ENCODE measurements at regions not wholly inside any gene's neighbourhood (a gene's known extent, or its start where the extent isn't known, plus 50 kb on each side); places are given as distances from the start of the nearest gene placed in this dataset.

GRCh38 chr7:26466007-26466406 lies 174.3 kb downstream of the SNX10 start:
- ChIA-PET POLR2A (no interaction called here), RAD21 (ENCODE audit: low non-redundant PET in 1 of 2, low total read pairs in 2 of 2, uncharacterized antibody in 2 of 2, unreplicated experiment in 2 of 2) (no interaction called here), CTCF (no interaction called here)
- H3K27ac ChIP-seq (ENCODE audit: low read depth, low read length): no peak overlapping the region
- no peaks in the 10 kb centered on the region for H3K36me3 ChIP-seq (ENCODE audit: control insufficient read depth in 1 of 2, insufficient read depth in 2 of 2, low read length in 2 of 2)
- no peak overlapping the region for H3K4me3 ChIP-seq (replicated peaks in 1 of 2; ENCODE audit: low read depth in 1 of 2, low read length in 2 of 2)
- H3K4me2 ChIP-seq (ENCODE audit: low read length): no peak overlapping the region
- peaks cover 17% of the 10 kb centered on the region; the same call in 1 of the 2 replicates for H3K27me3 ChIP-seq (ENCODE audit: insufficient read depth, low read length)
- intact Hi-C loops (cut with micrococcal nuclease): no loop called here
- H3K9ac ChIP-seq (ENCODE audit: low read length): no peak overlapping the region
- DNase-seq (ENCODE audit: low read depth, low spot score) (no peak), ATAC-seq (no peak)
- BruUV-seq (replicated peaks): no TSS peak
- no peaks in the 10 kb centered on the region for H3K79me2 ChIP-seq (ENCODE audit: insufficient read depth, low read length)
- no peak overlapping the region for H2AFZ ChIP-seq (ENCODE audit: low read depth, low read length, poor library complexity, severe bottlenecking)
- no peak for TF ChIP-seq SP1 (IDR thresholded peaks at IDR 0.05; ENCODE audit: low read depth)
- TF ChIP-seq TCF7L2 (IDR thresholded peaks at IDR 0.05; ENCODE audit: borderline replicate concordance, extremely low read depth, insufficient read depth, insufficient read length): no peak
- no peak for TF ChIP-seq FOSL1 (IDR thresholded peaks at IDR 0.05; ENCODE audit: low read depth)
- TF ChIP-seq SRF (IDR thresholded peaks at IDR 0.05; ENCODE audit: low read depth): no peak
- no peak for TF ChIP-seq ELF1 (IDR thresholded peaks at IDR 0.05; ENCODE audit: borderline replicate concordance, low read depth)
- TF ChIP-seq CEBPB (IDR thresholded peaks at IDR 0.05; ENCODE audit: low read depth): no peak
- no peak for TF ChIP-seq CBX3 (IDR thresholded peaks at IDR 0.05; ENCODE audit: low read depth)
- no peaks in the 10 kb centered on the region for H4K20me1 ChIP-seq (ENCODE audit: insufficient read depth)
- no peaks in the 10 kb centered on the region for H3K4me1 ChIP-seq (ENCODE audit: control insufficient read depth in 1 of 2, insufficient read depth in 2 of 2, low read length in 2 of 2)
- H3K9me3 ChIP-seq (ENCODE audit: control insufficient read depth in 1 of 2, insufficient read depth in 1 of 2, low read depth in 1 of 2, low read length in 2 of 2): no peaks in the 10 kb centered on the region
- no peaks in the 10 kb centered on the region for H3K9me2 ChIP-seq (ENCODE audit: insufficient read depth)

- DNase-seq (ENCODE audit: low read depth, low spot score) (no peak), ATAC-seq (no peak)
- Histone ChIP-seq H3K27me3 (ENCODE audit: insufficient read depth, low read length) (peaks cover 17% of the 10 kb centered on the region; the same call in 1 of the 2 replicates), H3K9me3 (ENCODE audit: control insufficient read depth in 1 of 2, insufficient read depth in 1 of 2, low read depth in 1 of 2, low read length in 2 of 2) (no peaks in the 10 kb centered on the region), H3K36me3 (ENCODE audit: control insufficient read depth in 1 of 2, insufficient read depth in 2 of 2, low read length in 2 of 2) (no peaks in the 10 kb centered on the region), H3K79me2 (ENCODE audit: insufficient read depth, low read length) (no peaks in the 10 kb centered on the region), H3K9ac (ENCODE audit: low read length) (no peak overlapping the region), H2AFZ (ENCODE audit: low read depth, low read length, poor library complexity, severe bottlenecking) (no peak overlapping the region), H3K27ac (ENCODE audit: low read depth, low read length) (no peak overlapping the region), H3K4me3 (replicated peaks in 1 of 2; ENCODE audit: low read depth in 1 of 2, low read length in 2 of 2) (no peak overlapping the region), H3K9me2 (ENCODE audit: insufficient read depth) (no peaks in the 10 kb centered on the region), H3K4me2 (ENCODE audit: low read length) (no peak overlapping the region), H4K20me1 (ENCODE audit: insufficient read depth) (no peaks in the 10 kb centered on the region), H3K4me1 (ENCODE audit: control insufficient read depth in 1 of 2, insufficient read depth in 2 of 2, low read length in 2 of 2) (no peaks in the 10 kb centered on the region)
- ChIA-PET POLR2A (no interaction called here), CTCF (no interaction called here), RAD21 (ENCODE audit: low non-redundant PET in 1 of 2, low total read pairs in 2 of 2, uncharacterized antibody in 2 of 2, unreplicated experiment in 2 of 2) (no interaction called here)
- intact Hi-C loops (cut with micrococcal nuclease): no loop called here
- BruUV-seq (replicated peaks): no TSS peak
- no peak for TF ChIP-seq TCF7L2 (IDR thresholded peaks at IDR 0.05; ENCODE audit: borderline replicate concordance, extremely low read depth, insufficient read depth, insufficient read length)
- no peak for TF ChIP-seq RAD21 (IDR thresholded peaks at IDR 0.05; ENCODE audit: low read depth)
- no peak for TF ChIP-seq ZBTB33 (IDR thresholded peaks at IDR 0.05; ENCODE audit: extremely low read depth, insufficient replicate concordance, low read length)
- no peak for TF ChIP-seq POLR2A (IDR thresholded peaks at IDR 0.05; ENCODE audit: borderline replicate concordance, extremely low read depth, insufficient read depth, insufficient read length)
- no peak for TF ChIP-seq CBX3 (IDR thresholded peaks at IDR 0.05; ENCODE audit: low read depth)
- TF ChIP-seq SP1 (IDR thresholded peaks at IDR 0.05; ENCODE audit: low read depth): no peak
- no peak for TF ChIP-seq JUND (IDR thresholded peaks at IDR 0.05)
- no peak for TF ChIP-seq SRF (IDR thresholded peaks at IDR 0.05; ENCODE audit: low read depth)
- TF ChIP-seq FOSL1 (IDR thresholded peaks at IDR 0.05; ENCODE audit: low read depth): no peak
- TF ChIP-seq YY1 (IDR thresholded peaks at IDR 0.05; ENCODE audit: extremely low read depth, insufficient replicate concordance, low read depth, low read length): no peak
- TF ChIP-seq ATF3 (IDR thresholded peaks at IDR 0.05): no peak
- TF ChIP-seq POLR2AphosphoS5 (IDR thresholded peaks at IDR 0.05; ENCODE audit: low read depth, low read length): no peak
- no peak for TF ChIP-seq REST (IDR thresholded peaks at IDR 0.05; ENCODE audit: low read depth)
- no peak for TF ChIP-seq SIN3A (IDR thresholded peaks at IDR 0.05; ENCODE audit: low read depth)
- TF ChIP-seq EZH2 (IDR thresholded peaks at IDR 0.05): no peak
- TF ChIP-seq CEBPB (IDR thresholded peaks at IDR 0.05; ENCODE audit: low read depth): no peak
These were observed 175.4 kb downstream of the SNX10 start for GRCh38 chr7:26467104-26467503.
